ENCODE measurements at regions not wholly inside any gene's neighbourhood (a gene's known extent, or its start where the extent isn't known, plus 50 kb on each side); places are given as distances from the start of the nearest gene placed in this dataset.
A peak's percentile ranks its signal among the peaks of the same experiment; 100 is the strongest.
"Not testable (repeated sequence)": the region's sequence is repeated elsewhere in the genome, so short reads cannot be mapped to it uniquely, and the experiment has no call there.

- DNase-seq (ENCODE audit: extremely low read depth, low read depth): peak; percentile 21
These were observed 70.8 kb upstream of the CASZ1 start for GRCh38 chr1:10867138-10867721.

- no peak for DNase-seq (ENCODE audit: extremely low read depth, low read depth)
These were observed 71.6 kb upstream of the CASZ1 start for GRCh38 chr1:10867914-10868598.

GRCh38 chr1:10868599-10868965 is 72.1 kb upstream of the CASZ1 start:
- DNase-seq (ENCODE audit: extremely low read depth, low read depth): no peak

- no peak for DNase-seq (ENCODE audit: extremely low read depth, low read depth)
These were observed 73.5 kb upstream of the CASZ1 start for GRCh38 chr1:10869933-10870332.

- no peak for DNase-seq (ENCODE audit: extremely low read depth, low read depth)
These were observed 74.1 kb upstream of the CASZ1 start for GRCh38 chr1:10870493-10871096.

- no peak for DNase-seq (ENCODE audit: extremely low read depth, low read depth)
These were observed 76.7 kb upstream of the CASZ1 start for GRCh38 chr1:10873189-10873588.

- DNase-seq (ENCODE audit: extremely low read depth, low read depth): no peak
These were observed 77.9 kb upstream of the CASZ1 start for GRCh38 chr1:10874351-10874750.

GRCh38 chr1:10877894-10878293 is 81.4 kb upstream of the CASZ1 start:
- no peak for DNase-seq (ENCODE audit: extremely low read depth, low read depth)

GRCh38 chr1:10878469-10878868 is 82.0 kb upstream of the CASZ1 start:
- no peak for DNase-seq (ENCODE audit: extremely low read depth, low read depth)

- DNase-seq (ENCODE audit: extremely low read depth, low read depth): no peak
These were observed 83.6 kb upstream of the CASZ1 start for GRCh38 chr1:10880063-10880462.

GRCh38 chr1:10881046-10881445 is 84.6 kb upstream of the CASZ1 start:
- no peak for DNase-seq (ENCODE audit: extremely low read depth, low read depth)

GRCh38 chr1:10882069-10882468 is 85.6 kb upstream of the CASZ1 start:
- no peak for DNase-seq (ENCODE audit: extremely low read depth, low read depth)

GRCh38 chr1:10887032-10887431 is 90.6 kb upstream of the CASZ1 start:
- not testable (repeated sequence) for DNase-seq (ENCODE audit: extremely low read depth, low read depth)

- no peak for DNase-seq (ENCODE audit: extremely low read depth, low read depth)
These were observed 91.8 kb upstream of the CASZ1 start for GRCh38 chr1:10888291-10888690.

- no peak for DNase-seq (ENCODE audit: extremely low read depth, low read depth)
These were observed 92.6 kb upstream of the CASZ1 start for GRCh38 chr1:10888791-10889649.

GRCh38 chr1:10889650-10890353 is 93.4 kb upstream of the CASZ1 start:
- DNase-seq (ENCODE audit: extremely low read depth, low read depth): no peak

- no peak for DNase-seq (ENCODE audit: extremely low read depth, low read depth)
These were observed 94.1 kb upstream of the CASZ1 start for GRCh38 chr1:10890491-10891071.

- DNase-seq (ENCODE audit: extremely low read depth, low read depth): no peak
These were observed 94.6 kb upstream of the CASZ1 start for GRCh38 chr1:10891091-10891490.

- DNase-seq (ENCODE audit: extremely low read depth, low read depth): no peak
These were observed 96.0 kb upstream of the CASZ1 start for GRCh38 chr1:10892138-10893065.

All from NCI-H460 (cell line).